Left kidney (tissue), 1 donor: ENCODE measurements at regions not wholly inside any gene's neighbourhood (a gene's known extent, or its start where the extent isn't known, plus 50 kb on each side); places are given as distances from the start of the nearest gene placed in this dataset.

Experiments used
- DNase-seq: peaks from one replicate; pipeline ENCODE4 v3.0.0-alpha.2; 2013

DNA sequence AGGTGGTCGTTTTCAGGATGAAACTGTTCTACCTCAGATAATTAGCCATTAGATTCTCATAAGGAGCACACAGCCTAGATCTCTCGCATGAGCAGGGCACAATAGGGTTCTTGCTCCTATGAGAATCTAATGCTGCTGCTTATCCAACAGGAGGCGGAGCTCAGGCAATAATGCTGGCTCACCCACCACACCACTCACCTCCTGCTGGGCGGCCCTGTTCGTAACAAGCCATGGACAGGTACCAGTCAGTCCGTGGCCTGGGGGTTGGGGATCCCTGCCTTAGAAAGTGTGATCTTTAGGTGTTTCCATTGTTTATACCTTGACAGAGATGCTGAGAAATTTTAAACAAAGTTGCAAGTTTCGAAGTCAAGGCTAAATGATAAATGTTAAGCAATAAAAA, 344.6 kb upstream of the HTR2A start:
- no peak for DNase-seq

DNA sequence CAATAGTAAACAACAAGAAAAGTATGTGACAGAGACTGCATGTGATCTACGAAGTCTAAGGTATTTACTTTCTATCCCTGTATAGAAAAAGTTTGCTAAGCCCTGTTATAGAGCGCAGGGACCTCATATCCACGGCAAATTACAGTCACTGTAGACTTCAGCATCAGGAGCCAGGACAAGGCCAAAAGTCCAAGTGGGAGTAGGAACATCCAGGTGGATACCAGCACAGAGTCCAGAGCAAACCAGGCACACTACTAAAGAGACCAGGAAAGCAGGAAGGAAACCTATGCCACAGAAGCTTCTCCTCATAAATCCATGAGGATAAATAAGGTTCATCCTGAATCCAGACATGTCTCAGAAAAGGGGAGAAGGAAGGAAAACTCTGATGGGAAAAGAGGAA, 342.2 kb upstream of the HTR2A start:
- no peak for DNase-seq

DNA sequence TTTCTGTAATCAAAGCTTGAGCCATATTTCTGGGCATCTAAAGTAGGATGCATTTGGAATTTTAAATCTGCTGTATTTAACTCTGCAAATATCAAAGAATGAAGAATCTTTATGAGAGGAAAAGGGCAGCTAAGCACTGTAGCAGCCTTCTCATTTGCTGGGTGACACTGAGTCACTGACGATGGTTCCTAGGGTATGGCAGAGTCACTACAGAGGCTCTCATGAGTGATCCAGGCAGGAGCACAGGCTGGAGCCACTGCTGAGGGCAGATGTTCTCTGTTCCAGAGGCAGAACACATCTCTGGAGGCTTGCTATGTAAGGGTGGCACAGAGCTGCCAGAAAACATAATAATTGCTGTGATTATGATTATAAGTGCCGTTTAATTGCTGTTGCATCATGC, 340.7 kb upstream of the HTR2A start:
- no peak for DNase-seq

DNA sequence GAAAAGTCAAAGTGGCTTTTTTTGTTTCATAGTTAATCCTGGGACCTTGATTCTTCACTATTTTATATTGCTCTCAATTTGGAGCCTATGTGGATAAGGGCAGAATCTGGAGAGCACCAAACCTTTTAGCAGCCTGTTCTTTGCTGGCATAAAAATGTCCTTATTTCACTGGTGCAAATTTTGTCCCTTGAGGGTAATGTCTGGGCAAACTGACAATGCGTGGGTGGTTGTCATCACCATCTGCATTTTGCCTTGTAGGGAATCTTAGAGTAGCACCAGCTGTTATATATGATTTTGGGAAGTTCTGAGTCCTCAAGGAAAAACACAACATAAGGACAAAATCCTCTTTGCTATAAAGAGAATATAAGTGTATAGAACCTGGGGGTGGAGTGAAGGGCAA, 336.9 kb upstream of the HTR2A start:
- no peak for DNase-seq

DNA sequence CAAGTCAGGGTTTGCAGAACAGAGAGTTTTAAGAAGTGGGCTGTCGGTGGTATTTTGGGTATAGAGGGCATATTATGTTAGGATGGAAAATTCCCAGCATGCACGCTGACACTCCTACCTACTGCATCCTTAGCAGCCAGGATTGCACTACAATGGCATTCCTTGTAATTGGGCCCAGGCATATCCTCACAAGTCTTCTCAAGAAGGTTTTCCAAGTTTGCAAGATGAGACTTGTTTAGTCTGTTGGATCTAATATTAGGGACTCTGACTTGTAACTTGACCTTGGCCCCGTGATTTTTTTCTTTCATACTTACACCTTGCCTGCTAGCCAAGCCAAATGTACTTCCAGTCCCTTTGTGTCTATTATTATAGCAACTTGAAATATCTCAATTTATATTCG, 335.7 kb upstream of the HTR2A start:
- no peak for DNase-seq

DNA sequence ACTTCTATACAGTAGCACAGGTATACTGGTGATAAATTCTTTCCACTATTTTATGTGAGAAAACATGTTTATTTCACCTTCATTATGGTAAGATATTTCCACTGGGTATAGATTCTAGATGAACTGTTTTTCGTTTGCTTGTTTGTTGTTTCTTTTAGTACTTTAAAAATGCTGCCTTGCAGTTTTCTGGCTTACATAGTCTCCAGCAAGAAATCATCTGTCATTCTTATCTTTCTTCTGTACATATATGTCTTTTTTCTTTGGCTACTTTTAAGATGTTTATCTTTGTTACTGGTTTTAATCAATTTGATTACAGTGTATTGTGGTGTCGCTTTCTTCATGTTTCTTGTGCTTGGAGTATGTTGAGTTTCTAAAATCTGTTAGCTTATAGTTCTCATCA, 333.3 kb upstream of the HTR2A start:
- DNase-seq: no peak

DNA sequence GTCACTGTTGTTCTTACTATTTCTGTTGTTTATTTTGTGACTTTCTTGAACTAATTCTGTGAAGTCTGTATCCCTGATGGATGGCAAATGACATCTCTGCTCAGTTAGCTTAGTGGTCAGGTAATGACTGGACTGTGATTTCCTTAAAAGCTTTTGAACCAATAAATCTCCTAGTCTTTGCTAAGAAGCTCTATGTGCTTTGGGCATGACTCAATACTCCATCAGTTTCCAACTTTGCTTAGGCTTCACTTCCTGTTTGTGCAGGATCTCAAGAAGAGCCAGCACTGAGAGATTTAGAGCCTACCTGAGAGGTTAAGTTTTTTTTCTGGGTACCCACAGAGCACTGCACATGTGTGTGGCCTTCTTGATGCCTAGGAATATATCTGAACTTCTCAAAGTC, 329.7 kb upstream of the HTR2A start:
- no peak for DNase-seq

DNA sequence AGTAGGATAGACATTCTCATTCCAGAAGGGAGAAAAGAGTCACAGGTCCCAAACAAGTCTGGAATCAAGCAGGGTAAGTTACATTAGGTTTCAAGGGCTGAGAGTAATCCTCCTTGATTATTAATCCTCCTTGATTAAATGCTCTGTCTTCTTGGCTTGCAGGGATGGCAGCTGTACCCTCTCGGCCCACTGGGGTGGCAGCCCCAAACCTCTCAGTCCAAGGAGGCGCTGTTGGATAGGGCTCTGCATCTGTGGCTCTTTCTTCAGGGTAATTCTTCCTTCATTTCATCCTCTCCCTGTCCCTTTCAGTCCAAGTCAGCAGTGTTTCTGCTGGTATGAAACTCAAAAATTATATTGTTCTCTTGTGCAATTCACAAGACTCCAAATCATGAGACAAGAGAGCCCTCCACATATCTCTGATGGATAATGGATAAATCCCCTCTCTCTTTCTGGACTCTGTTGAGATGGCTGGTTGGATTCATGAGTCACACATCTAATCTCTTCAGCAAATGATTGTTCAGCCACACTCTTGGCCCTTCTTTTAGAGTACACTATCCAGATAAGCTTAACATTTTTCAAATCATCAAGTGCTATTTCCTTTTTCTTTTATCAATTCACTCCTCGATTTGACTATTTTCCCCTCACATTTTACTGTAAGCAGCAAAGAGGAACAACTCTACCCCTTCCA, 323.7 kb upstream of the HTR2A start:
- DNase-seq: no peak

DNA sequence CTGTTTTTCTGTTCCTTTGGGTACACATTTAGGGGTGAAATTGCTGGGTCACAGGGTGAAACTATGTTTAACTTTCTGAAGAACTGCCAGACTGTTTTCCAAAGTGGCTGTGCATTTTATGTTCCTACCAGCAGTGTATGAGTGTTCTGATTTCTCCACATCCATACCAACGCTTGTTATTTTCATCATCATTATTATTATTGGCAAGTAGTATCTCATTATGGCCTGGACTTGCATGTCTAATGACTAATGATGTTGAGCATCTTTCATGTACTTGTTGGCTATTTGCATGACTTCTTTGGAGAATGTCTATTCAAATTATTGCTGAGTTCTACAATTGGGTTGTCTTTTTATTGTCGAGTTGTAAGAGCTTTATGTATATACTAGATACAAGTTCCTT, 321.8 kb upstream of the HTR2A start:
- no peak for DNase-seq

DNA sequence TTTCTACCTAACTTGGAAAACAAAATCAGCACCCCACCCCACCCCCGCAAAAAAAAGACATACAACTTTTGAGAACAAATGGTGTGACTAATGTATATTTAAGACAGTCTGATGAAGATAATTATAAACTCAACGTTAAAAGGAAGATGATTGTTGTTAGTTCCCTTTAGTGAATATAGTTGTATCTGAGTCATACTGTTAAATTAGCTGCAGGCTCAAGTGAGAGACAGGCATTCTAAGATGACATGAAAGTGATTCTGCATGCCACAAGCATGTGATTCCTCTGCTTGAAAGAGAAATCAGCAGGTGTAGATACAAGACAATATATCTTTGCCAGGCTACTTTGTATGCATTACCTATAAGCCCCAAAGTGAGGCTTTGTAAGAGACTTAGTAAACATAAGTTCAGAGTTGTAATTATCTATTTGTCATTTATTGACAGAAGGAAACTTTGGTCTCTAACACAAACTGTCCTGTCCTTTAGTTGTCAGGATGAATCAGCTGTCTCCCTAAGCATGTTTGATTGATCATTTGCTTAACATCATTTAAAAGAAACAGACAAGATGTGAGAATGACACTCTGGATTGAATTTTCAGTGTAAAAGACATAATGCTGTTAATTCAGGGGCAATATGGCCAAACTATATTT, 319.4 kb upstream of the HTR2A start:
- DNase-seq: no peak

DNA sequence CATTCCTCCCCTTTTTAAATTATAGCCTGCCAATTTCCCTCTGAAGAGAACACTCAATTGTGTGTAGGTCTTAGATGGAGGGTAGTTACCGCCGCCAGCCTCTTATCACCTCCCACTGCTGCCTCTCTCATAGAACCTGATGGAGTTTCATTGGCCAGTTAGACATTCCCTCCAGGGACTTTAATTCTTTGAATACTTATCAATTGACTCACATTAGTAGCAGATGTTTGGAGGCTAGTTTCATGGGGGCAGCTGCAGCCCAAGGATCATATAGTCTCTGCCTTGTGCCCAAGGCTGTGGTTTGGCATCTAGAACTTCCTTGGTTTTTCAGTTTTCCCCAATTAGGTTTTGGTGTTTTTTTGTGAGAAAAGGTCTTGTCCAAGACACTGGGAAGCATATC, 318.9 kb upstream of the HTR2A start:
- DNase-seq: no peak

DNA sequence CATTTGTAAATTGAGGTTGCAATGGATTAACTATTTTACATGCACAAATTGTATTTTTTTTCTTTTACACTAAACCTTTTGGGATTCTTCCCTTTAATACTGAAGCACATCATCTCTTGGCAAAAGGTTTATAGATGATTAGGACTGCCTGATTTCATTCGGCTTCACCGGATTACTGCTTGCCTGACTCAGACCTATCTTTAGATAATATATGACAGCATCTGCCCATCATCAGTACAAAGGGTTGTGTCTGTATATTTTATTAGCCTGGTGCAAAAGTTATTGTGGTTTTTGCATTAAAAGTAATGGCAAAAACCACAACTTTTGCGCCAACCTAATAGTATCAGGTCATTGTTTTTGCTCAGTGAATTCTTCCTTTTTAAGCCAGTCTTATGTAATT, 316.2 kb upstream of the HTR2A start:
- DNase-seq: no peak

DNA sequence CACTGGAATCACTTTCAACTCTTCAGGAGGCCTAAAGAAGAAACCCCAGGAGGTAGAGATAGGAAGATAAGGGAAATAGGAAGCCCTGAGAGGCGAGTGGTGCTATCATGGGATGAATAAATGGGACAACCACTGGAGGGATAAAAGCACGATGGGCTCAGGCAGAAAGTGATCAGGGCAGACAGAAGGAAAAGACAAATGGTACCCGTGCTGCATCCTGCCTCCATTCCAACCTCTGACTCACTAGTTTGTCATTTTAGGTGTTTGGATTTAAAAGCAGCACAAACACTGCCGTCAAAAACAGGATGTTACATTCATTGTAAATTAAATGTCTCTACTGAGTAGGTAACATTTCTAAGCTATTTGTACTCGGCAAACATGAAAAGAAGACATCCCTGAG, 314.3 kb upstream of the HTR2A start:
- no peak for DNase-seq

DNA sequence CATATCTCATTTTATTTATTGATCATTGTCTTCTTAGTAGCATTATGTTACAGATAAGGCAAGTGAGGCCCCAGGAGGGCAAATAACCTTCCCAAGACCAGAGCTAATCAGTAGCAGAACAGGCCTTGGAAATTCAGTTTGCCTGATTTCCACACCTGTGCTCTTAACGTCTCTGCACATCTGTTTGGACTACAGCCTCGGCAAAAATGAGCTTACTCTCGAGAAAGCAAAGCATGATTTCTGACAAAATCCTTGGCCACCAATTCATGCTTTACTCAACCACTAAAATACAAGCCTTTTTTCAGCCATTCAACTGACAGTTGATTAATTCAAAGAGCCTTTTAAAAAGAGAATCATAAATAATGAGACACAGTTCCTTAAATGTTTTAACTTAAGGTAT, 309.3 kb upstream of the HTR2A start:
- no peak for DNase-seq

DNA sequence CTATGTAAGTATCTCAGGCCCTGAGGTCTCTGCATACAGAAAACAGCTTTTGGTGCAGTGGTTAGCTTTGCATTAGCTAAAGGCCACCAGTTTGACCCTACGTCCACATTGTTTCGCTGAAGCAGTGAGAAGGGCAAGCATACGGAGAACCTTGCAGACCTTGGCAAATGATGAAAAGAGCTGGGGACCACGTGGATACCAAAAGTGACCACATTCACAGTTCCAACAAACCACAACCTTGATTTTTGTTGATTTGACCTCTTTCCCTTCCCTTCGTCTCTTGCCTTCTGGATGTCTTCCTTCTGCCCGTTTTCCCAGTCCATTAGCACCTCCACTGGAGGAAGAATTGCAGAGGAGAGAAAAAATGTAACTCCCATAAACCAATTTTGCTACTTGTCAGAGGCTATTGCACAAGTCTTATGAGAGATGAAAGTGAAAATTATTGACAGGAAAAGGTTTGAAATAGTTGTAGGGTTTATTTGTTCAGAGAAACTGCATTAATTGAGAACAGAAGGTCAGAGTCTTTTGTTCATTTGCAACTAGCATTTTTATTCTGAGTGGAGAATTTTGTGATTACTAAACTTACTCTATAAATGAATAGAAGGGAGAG, 293.9 kb upstream of the HTR2A start:
- no peak for DNase-seq

DNA sequence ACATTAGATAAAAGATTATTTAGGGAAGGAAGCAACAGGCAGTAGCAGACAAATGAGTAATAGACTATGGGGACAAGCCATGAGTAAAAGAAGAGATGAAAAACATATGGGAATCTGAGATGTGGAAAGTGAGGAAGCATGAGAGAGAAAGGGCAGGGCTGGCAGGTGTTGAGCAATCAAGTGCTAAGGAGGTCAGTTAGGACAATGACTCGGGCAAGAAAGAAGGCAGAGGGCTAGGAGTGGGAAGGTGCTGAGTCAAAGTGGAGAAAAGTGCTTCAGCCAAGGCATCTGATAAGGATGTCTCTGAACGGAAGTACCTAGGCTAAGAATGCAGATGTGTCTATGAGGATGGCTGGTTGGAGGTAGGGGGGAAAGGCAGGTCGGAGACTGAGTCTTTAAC, 291.9 kb upstream of the HTR2A start:
- no peak for DNase-seq

DNA sequence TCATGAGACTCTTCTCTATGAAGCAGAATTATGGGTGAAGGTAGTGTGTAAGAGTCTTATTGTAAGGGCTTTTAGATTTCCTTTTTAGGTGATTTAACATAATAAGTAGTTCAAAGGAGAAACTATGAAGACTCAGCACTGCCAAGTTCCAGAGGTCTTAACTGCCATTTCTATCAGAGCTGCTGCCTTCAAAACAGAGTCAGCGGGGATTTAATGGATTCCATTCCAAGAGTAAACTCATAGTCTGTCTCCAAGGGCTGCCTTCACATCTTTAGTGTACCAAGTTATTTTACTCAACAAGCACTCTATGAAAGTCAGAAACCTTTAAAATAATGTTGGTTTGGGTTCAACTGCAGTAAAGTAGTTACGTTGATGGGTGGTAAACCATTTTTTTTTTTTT, 289.6 kb upstream of the HTR2A start:
- no peak for DNase-seq

DNA sequence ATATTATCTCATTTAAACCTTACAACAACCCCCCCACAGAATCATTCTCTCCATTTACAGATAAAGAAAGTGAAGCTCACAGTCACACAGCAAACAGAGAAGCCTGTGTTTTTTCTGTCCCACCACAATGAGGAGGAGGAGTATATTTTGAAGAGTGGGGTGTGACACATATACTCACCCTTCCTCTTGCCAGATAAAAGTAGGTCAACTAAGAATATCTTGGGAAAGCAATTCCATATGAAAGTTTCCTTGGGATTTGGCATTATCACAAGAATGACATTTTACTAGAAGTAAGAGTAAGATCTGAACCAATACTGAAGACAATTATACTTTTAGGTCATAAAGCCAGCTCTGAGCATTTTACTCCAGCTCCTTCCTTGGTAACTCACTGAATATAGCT, 287.5 kb upstream of the HTR2A start:
- no peak for DNase-seq

DNA sequence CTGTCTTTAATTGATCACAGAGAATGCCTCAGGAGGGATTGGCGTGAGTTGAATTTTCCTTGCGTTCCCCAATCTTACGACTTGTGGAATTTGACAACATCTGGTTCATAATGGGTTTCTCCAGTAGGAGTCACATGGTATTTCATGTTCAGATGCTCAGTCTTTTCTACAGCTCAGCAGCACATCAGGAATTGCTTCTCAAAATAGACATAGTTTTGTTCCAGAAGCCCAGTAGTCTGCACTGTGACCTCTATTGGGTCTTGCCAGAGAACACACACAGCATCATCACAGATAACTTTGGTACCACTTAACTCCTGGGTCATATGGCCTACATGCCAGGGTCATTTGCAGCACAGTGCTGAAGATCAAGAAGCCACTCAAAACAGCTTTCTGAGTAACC, 282.5 kb upstream of the HTR2A start:
- no peak for DNase-seq

DNA sequence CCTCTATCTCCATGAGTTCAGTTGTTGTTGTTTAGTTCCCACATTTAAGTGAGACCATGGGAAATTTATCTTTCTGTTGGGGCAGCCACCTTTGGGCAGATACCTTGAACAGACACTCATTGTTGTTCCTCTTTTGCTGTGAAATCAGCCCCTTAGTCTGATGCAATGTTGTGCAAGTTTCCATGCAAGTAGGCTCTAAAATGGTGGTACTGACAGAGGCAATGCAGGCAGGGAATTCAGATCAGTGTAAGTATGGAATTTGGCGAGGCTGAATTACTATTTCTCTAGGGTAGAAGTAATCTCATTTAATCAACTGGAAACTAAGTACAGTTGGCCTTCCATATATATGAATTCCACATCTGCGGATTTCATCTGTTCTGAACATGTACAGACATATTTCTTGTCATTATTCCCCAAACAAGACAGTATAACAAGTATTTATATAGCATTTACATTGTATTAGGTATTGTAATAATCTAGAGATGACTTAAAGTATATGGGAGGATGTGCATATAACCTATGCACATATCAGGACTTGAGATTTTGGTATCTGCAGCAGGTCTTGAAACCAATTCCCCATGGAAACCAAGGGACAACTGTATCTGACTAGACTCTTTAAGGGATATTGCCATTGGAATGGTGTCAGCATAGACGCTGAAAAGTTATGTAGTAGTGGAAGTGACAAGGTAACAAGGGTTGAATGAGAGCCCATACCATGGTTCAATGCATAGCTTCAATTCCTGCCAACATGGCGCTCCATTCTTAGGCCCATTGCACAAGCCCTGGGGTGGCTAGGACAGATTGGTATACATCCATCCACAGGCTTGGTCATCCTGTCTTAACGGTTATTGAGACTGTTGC, 281.5 kb upstream of the HTR2A start:
- no peak for DNase-seq

DNA sequence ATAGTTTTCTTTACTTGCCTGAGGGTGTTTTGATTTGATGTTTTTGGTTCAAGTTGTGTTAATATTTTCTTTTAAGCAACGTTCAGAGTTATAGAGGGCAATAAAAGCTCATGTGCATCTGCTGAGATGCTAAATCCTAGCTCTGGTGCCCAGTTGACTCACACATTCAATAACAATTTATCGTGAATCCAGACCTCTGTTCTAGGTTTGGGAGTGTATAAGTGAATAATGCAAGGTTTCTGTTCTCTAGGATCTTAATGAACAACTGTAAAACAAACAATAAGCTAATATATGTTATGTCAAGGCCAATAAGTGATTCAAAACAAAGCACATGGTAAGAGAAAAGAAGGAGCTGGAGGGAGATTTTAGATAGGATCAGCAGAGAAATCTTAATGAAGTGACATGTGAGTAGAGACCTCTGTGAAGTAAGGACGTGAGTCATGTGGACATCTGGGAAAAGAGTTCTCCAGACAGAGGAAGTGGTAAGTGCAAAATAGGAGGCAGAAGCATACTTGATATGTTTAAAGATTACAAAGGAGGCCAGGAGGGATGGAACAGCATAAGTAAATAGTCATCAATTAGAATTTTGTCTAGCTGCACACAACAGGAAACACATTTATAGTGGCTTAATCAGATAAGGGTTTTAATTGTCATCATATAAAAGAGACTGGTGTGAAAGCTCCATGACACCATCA, 278.5 kb upstream of the HTR2A start:
- DNase-seq: no peak

DNA sequence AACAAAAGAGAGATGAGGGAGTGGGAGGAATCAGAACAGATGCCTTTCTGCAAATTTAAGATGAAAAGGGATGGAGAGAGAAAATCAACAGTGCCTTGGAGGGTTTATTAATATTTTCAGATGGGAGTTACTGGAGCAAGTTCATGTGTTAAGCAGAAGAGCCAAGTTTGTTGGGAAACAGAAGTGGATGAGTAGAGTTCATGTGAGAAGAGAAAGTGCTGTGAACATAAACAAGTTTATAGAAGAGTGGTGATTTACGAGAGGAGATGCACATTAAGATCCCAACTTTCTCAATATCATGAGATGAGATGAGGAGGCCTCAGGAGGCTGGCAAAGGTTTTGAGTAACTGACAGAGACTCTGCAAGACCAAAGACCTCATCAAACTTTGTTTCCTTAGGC, 274.1 kb upstream of the HTR2A start:
- no peak for DNase-seq
